ENCODE measurements at regions not wholly inside any gene's neighbourhood (a gene's known extent, or its start where the extent isn't known, plus 50 kb on each side); places are given as distances from the start of the nearest gene placed in this dataset.

DNA sequence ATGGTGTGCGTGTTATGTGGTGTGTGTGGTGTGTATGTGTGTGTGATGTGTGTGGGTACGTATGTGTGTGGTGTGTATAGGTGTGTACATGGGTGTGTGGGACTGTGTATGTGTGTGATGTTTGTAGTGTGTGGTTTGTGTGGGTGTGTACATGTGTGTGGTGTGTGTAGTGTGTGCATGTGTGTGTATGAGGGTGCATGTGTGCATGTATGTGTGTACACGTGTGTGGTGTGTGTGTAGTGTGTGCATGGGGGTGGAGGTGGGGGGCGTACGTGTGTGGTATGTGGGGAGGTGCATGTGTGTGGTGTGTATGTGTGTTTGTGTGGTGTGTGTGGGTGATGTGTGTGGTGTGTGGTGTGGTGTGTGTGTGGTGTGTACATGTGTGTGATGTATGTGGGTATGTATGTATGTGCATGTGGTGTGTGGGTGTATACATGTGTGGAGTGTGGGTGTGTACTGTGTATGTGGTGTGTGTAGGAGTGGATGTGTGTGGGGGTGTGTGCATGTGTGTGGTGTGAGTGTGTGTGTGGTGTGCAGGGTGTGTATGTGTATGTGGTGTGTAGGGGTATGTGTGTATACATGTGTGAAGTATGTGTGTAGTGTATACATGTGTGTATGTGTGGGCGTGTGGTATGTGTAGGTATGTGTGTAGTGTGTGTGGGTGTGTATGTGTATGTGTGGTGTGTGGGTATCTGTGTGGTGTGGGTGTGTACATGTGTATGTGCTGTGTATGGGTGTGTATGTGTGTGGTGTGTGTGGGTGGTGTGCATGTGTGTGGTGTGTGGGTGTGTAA lies 119.8 kb upstream of the GSC start:
- FAIRE-seq, result no peak
- peak overlapping the region in 1 of 3 donors; percentile 4 for H3K9ac ChIP-seq (ENCODE audit: low read length in 3 of 3)

DNA sequence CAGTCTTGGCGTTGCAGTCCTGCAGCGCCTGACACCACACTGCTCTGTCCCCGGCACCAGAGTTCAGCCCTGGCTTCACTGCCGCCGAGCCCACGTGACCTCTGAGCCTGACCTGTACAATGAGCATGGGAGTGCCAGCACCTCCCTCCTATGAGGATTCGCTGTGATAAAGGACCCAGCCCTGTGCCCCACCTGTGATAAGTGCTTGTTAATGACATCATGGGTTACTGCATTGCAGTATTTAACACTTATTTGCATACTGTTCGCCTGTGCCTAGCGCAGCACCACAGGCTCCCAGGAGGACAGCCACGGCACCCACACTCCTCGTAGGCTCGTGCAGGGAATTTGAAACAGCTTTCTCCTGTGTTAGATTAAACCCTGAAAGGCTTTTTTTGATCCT lies 118.2 kb upstream of the GSC start:
- Histone ChIP-seq H3K9ac (ENCODE audit: low read length in 3 of 3) (no peak overlapping the region), H3K4me1 (ENCODE audit: control insufficient read depth in 2 of 3, insufficient read depth in 2 of 3, low read depth in 1 of 3, low read length in 3 of 3) (no peaks in the 10 kb centered on the region), H3K4me3 (ENCODE audit: low read length in 3 of 3) (no peak overlapping the region), H3K27me3 (ENCODE audit: control insufficient read depth, insufficient read depth, low read length) (no peaks in the 10 kb centered on the region), H3K36me3 (ENCODE audit: control insufficient read depth in 2 of 3, insufficient read depth in 3 of 3, low read length in 3 of 3) (no peaks in the 10 kb centered on the region), H3K27ac (ENCODE audit: low read depth in 2 of 2, low read length in 2 of 2) (no peak overlapping the region), H3K9me3 (ENCODE audit: control insufficient read depth in 2 of 3, insufficient read depth in 1 of 3, low read length in 3 of 3) (peaks cover 0 to 2% (median 0%) of the 10 kb centered on the region in 3 donors)
- TF ChIP-seq, protein P1, sequence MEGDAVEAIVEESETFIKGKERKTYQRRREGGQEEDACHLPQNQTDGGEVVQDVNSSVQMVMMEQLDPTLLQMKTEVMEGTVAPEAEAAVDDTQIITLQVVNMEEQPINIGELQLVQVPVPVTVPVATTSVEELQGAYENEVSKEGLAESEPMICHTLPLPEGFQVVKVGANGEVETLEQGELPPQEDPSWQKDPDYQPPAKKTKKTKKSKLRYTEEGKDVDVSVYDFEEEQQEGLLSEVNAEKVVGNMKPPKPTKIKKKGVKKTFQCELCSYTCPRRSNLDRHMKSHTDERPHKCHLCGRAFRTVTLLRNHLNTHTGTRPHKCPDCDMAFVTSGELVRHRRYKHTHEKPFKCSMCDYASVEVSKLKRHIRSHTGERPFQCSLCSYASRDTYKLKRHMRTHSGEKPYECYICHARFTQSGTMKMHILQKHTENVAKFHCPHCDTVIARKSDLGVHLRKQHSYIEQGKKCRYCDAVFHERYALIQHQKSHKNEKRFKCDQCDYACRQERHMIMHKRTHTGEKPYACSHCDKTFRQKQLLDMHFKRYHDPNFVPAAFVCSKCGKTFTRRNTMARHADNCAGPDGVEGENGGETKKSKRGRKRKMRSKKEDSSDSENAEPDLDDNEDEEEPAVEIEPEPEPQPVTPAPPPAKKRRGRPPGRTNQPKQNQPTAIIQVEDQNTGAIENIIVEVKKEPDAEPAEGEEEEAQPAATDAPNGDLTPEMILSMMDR (IDR thresholded peaks at IDR 0.05; ENCODE audit: borderline replicate concordance, extremely low read depth, insufficient read depth), result no peak
- intact Hi-C loops (cut with DNase I), result no loop called here
- FAIRE-seq (no peak), DNase-seq (no peak)

More for the DNA sequence above, 119.8 kb upstream of the GSC start:
- H3K27me3 ChIP-seq (ENCODE audit: control insufficient read depth, insufficient read depth, low read length), result no peaks in the 10 kb centered on the region
- H3K4me3 ChIP-seq (ENCODE audit: low read length in 3 of 3), result peak overlapping the region in 1 of 3 donors; percentile 23
- DNase-seq, result no peak
- H3K27ac ChIP-seq (ENCODE audit: low read depth in 2 of 2, low read length in 2 of 2), result no peak overlapping the region
- intact Hi-C loops (cut with DNase I), result no loop called here
- H3K9me3 ChIP-seq (ENCODE audit: control insufficient read depth in 2 of 3, insufficient read depth in 1 of 3, low read length in 3 of 3), result peaks cover 0 to 2% (median 0%) of the 10 kb centered on the region in 3 donors
- TF ChIP-seq, protein P1 (IDR thresholded peaks at IDR 0.05; ENCODE audit: borderline replicate concordance, extremely low read depth, insufficient read depth), result no peak
- H3K4me1 ChIP-seq (ENCODE audit: control insufficient read depth in 2 of 3, insufficient read depth in 2 of 3, low read depth in 1 of 3, low read length in 3 of 3), result no peaks in the 10 kb centered on the region
- no peaks in the 10 kb centered on the region for H3K36me3 ChIP-seq (ENCODE audit: control insufficient read depth in 2 of 3, insufficient read depth in 3 of 3, low read length in 3 of 3)

DNA sequence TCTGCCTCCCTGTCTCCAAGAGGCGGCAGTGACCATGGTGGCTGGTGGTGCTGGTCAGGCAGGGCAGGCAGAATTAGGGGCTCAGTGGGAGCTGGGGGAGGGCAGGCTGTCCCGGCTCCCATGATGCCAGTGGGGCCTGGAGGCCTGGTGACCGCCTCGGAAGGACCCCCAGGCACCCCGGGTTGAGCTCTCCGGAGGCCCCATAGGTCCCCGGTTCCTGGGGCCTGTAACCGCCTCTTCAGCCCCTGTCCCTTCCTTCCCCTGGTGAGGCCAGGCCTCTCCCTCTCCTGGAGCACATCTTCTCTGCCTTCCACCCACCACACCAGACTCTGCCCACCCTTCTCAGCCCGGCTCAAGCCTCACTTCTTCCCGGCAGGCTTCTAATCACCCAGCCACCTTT lies 117.7 kb upstream of the GSC start:
- no peak overlapping the region for H3K27ac ChIP-seq (ENCODE audit: low read depth in 2 of 2, low read length in 2 of 2)
- H3K9me3 ChIP-seq (ENCODE audit: control insufficient read depth in 2 of 3, insufficient read depth in 1 of 3, low read length in 3 of 3), result peaks cover 0 to 2% (median 0%) of the 10 kb centered on the region in 3 donors
- DNase-seq (no peak), FAIRE-seq (no peak)
- no peaks in the 10 kb centered on the region for H3K4me1 ChIP-seq (ENCODE audit: control insufficient read depth in 2 of 3, insufficient read depth in 2 of 3, low read depth in 1 of 3, low read length in 3 of 3)
- intact Hi-C loops (cut with DNase I), result no loop called here
- no peak overlapping the region for H3K9ac ChIP-seq (ENCODE audit: low read length in 3 of 3)
- no peaks in the 10 kb centered on the region for H3K27me3 ChIP-seq (ENCODE audit: control insufficient read depth, insufficient read depth, low read length)
- TF ChIP-seq, protein P1 (IDR thresholded peaks at IDR 0.05; ENCODE audit: borderline replicate concordance, extremely low read depth, insufficient read depth), result no peak
- H3K4me3 ChIP-seq (ENCODE audit: low read length in 3 of 3), result no peak overlapping the region
- no peaks in the 10 kb centered on the region for H3K36me3 ChIP-seq (ENCODE audit: control insufficient read depth in 2 of 3, insufficient read depth in 3 of 3, low read length in 3 of 3)

Measured in kidney (tissue), 13 donors.